Subcutaneous abdominal adipose tissue (tissue), 5 donors: ENCODE measurements at regions not wholly inside any gene's neighbourhood (a gene's known extent, or its start where the extent isn't known, plus 50 kb on each side); places are given as distances from the start of the nearest gene placed in this dataset.

Experiments
- H3K27ac ChIP-seq: one replicate; pipeline ENCODE4 v1.7.0; 2013; ENCODE audit warnings: low read depth, mild to moderate bottlenecking, inconsistent platforms, low read length, moderate library complexity
- H3K27me3 ChIP-seq, 5 donors: one replicate each; pipeline ENCODE4 v1.7.0; 2013; ENCODE audit warnings: low read length in 5 of 5, inconsistent platforms in 1 of 5; ENCODE audit not compliant: control insufficient read depth in 5 of 5, insufficient read depth in 4 of 5
- H3K36me3 ChIP-seq, 5 donors: one replicate each; pipeline ENCODE4 v1.7.0; 2013; ENCODE audit warnings: low read length in 5 of 5; ENCODE audit not compliant: control insufficient read depth in 5 of 5, insufficient read depth in 5 of 5
- H3K4me1 ChIP-seq, 5 donors: one replicate each; pipeline ENCODE4 v1.7.0; 2013; ENCODE audit warnings: low read length in 5 of 5, mild to moderate bottlenecking in 3 of 5, moderate library complexity in 1 of 5; ENCODE audit not compliant: control insufficient read depth in 5 of 5, insufficient read depth in 5 of 5
- H3K4me3 ChIP-seq, 5 donors: one replicate each; pipeline ENCODE4 v1.7.0; 2013; ENCODE audit warnings: low read length in 5 of 5, low read depth in 1 of 5
- H3K9ac ChIP-seq, 5 donors: one replicate each; pipeline ENCODE4 v1.7.0; 2013; ENCODE audit warnings: low read length in 5 of 5, mild to moderate bottlenecking in 4 of 5, moderate library complexity in 3 of 5
- H3K9me3 ChIP-seq, 5 donors: one replicate each; pipeline ENCODE4 v1.7.0; 2013; ENCODE audit warnings: low read length in 5 of 5; ENCODE audit not compliant: control insufficient read depth in 5 of 5
- donor health status: healthy.
- donor health status: healthy.
- donor health status: healthy.
- donor health status: healthy.
- donor health status: healthy.

- H3K36me3 ChIP-seq: peaks cover 0 to 2% (median 0%) of the 10 kb centered on the region in 5 donors
- no peaks in the 10 kb centered on the region for H3K27me3 ChIP-seq
- H3K9ac ChIP-seq: no peak overlapping the region
- peaks cover 0 to 5% (median 0%) of the 10 kb centered on the region in 5 donors for H3K9me3 ChIP-seq
- H3K4me1 ChIP-seq: no peaks in the 10 kb centered on the region
- H3K4me3 ChIP-seq: no peak overlapping the region
- no peak overlapping the region for H3K27ac ChIP-seq
Observed at GRCh38 chr2:75276093-75277029, 77.0 kb upstream of the TACR1 start.

- Histone ChIP-seq H3K9ac (no peak overlapping the region), H3K9me3 (peaks cover 0 to 5% (median 0%) of the 10 kb centered on the region in 5 donors), H3K27ac (no peak overlapping the region), H3K4me3 (no peak overlapping the region), H3K4me1 (no peaks in the 10 kb centered on the region), H3K36me3 (peaks cover 0 to 2% (median 0%) of the 10 kb centered on the region in 5 donors), H3K27me3 (no peaks in the 10 kb centered on the region)
Observed at GRCh38 chr2:75274936-75275335, 75.6 kb upstream of the TACR1 start.

- no peaks in the 10 kb centered on the region for H3K36me3 ChIP-seq
- H3K4me1 ChIP-seq: no peaks in the 10 kb centered on the region
- no peak overlapping the region for H3K4me3 ChIP-seq
- peaks cover 0 to 4% (median 0%) of the 10 kb centered on the region in 5 donors for H3K9me3 ChIP-seq
- no peaks in the 10 kb centered on the region for H3K27me3 ChIP-seq
- H3K9ac ChIP-seq: no peak overlapping the region
- H3K27ac ChIP-seq: no peak overlapping the region
Observed at GRCh38 chr2:75268112-75268511, 68.8 kb upstream of the TACR1 start.

- Histone ChIP-seq H3K9ac (no peak overlapping the region), H3K36me3 (no peaks in the 10 kb centered on the region), H3K9me3 (peaks cover 9 to 18% (median 14%) of the 10 kb centered on the region in 5 donors), H3K27ac (no peak overlapping the region), H3K27me3 (no peaks in the 10 kb centered on the region), H3K4me3 (no peak overlapping the region), H3K4me1 (no peaks in the 10 kb centered on the region)
Observed at GRCh38 chr2:75261923-75262322, 62.6 kb upstream of the TACR1 start.

- Histone ChIP-seq H3K27ac (no peak overlapping the region), H3K36me3 (no peaks in the 10 kb centered on the region), H3K9me3 (peaks cover 9 to 18% (median 14%) of the 10 kb centered on the region in 5 donors)
Observed at GRCh38 chr2:75260946-75261345, 61.6 kb upstream of the TACR1 start.

GRCh38 chr2:75258620-75259019 is 59.3 kb upstream of the TACR1 start:
- H3K9me3 ChIP-seq: peaks cover 9 to 17% (median 14%) of the 10 kb centered on the region in 5 donors
- H3K27ac ChIP-seq: no peak overlapping the region
- no peak overlapping the region for H3K9ac ChIP-seq
- H3K27me3 ChIP-seq: no peaks in the 10 kb centered on the region
- no peaks in the 10 kb centered on the region for H3K36me3 ChIP-seq
- H3K4me3 ChIP-seq: no peak overlapping the region
- no peaks in the 10 kb centered on the region for H3K4me1 ChIP-seq

More at GRCh38 chr2:75260946-75261345, 61.6 kb upstream of the TACR1 start:
- Histone ChIP-seq H3K27me3 (no peaks in the 10 kb centered on the region), H3K9ac (no peak overlapping the region), H3K4me1 (no peaks in the 10 kb centered on the region), H3K4me3 (no peak overlapping the region)

- no peak overlapping the region for H3K27ac ChIP-seq
- peaks cover 9 to 17% (median 14%) of the 10 kb centered on the region in 5 donors for H3K9me3 ChIP-seq
- H3K4me3 ChIP-seq: no peak overlapping the region
- no peak overlapping the region for H3K9ac ChIP-seq
- no peaks in the 10 kb centered on the region for H3K4me1 ChIP-seq
- H3K36me3 ChIP-seq: no peaks in the 10 kb centered on the region
- H3K27me3 ChIP-seq: no peaks in the 10 kb centered on the region
Observed at GRCh38 chr2:75256485-75256884, 57.2 kb upstream of the TACR1 start.

- H3K36me3 ChIP-seq: no peaks in the 10 kb centered on the region
- no peaks in the 10 kb centered on the region for H3K27me3 ChIP-seq
- H3K9me3 ChIP-seq: peaks cover 0 to 20% (median 9%) of the 10 kb centered on the region in 5 donors
- no peak overlapping the region for H3K27ac ChIP-seq
- no peak overlapping the region for H3K9ac ChIP-seq
- H3K4me1 ChIP-seq: no peaks in the 10 kb centered on the region
- H3K4me3 ChIP-seq: no peak overlapping the region
Observed at GRCh38 chr2:75253526-75253925, 54.2 kb upstream of the TACR1 start.

GRCh38 chr2:75251896-75252295 is 52.6 kb upstream of the TACR1 start:
- no peak overlapping the region for H3K27ac ChIP-seq
- no peak overlapping the region for H3K9ac ChIP-seq
- no peaks in the 10 kb centered on the region for H3K36me3 ChIP-seq
- no peaks in the 10 kb centered on the region for H3K27me3 ChIP-seq
- no peak overlapping the region for H3K4me3 ChIP-seq
- peaks cover 0 to 15% (median 4%) of the 10 kb centered on the region in 5 donors for H3K9me3 ChIP-seq
- H3K4me1 ChIP-seq: no peaks in the 10 kb centered on the region
